NCI-H2029 treated with DMSO at 0.1 percent for 48 hours (cell line): ENCODE measurements at regions not wholly inside any gene's neighbourhood (a gene's known extent, or its start where the extent isn't known, plus 50 kb on each side); places are given as distances from the start of the nearest gene placed in this dataset.

ENCODE experiments used
- DNase-seq: peaks from one replicate; lab custom pipeline; 2025; lab: John Stamatoyannopoulos, UW

GRCh38 chr4:135316266-135316779 lies 1114.7 kb upstream of the PABPC4L start:
- no peak for DNase-seq

- DNase-seq: no peak
Measured at GRCh38 chr4:135290136-135290535, 1088.5 kb upstream of the PABPC4L start.

- no peak for DNase-seq
Measured at GRCh38 chr4:135283934-135284333, 1082.3 kb upstream of the PABPC4L start.

- DNase-seq: no peak
Measured at GRCh38 chr4:135282676-135283075, 1081.1 kb upstream of the PABPC4L start.

GRCh38 chr4:135281230-135281629 lies 1079.6 kb upstream of the PABPC4L start:
- DNase-seq: no peak

GRCh38 chr4:135277980-135278315 lies 1076.4 kb upstream of the PABPC4L start:
- DNase-seq: no peak

- DNase-seq: no peak
Measured at GRCh38 chr4:135277068-135277979, 1075.7 kb upstream of the PABPC4L start.

- no peak for DNase-seq
Measured at GRCh38 chr4:135274416-135274815, 1072.8 kb upstream of the PABPC4L start.

GRCh38 chr4:135269125-135269890 lies 1067.7 kb upstream of the PABPC4L start:
- no peak for DNase-seq

GRCh38 chr4:135268369-135268768 lies 1066.8 kb upstream of the PABPC4L start:
- no peak for DNase-seq

- no peak for DNase-seq
Measured at GRCh38 chr4:135267148-135267865, 1065.7 kb upstream of the PABPC4L start.

- DNase-seq: no peak
Measured at GRCh38 chr4:135256111-135256510, 1054.5 kb upstream of the PABPC4L start.

GRCh38 chr4:135250040-135250439 lies 1048.5 kb upstream of the PABPC4L start:
- DNase-seq: no peak

- no peak for DNase-seq
Measured at GRCh38 chr4:135249024-135249423, 1047.4 kb upstream of the PABPC4L start.

GRCh38 chr4:135244696-135245095 lies 1043.1 kb upstream of the PABPC4L start:
- DNase-seq: no peak

- DNase-seq: no peak
Measured at GRCh38 chr4:135244056-135244455, 1042.5 kb upstream of the PABPC4L start.

- no peak for DNase-seq
Measured at GRCh38 chr4:135240796-135241195, 1039.2 kb upstream of the PABPC4L start.

GRCh38 chr4:135239964-135240363 lies 1038.4 kb upstream of the PABPC4L start:
- no peak for DNase-seq

- DNase-seq: no peak
Measured at GRCh38 chr4:135238940-135239339, 1037.4 kb upstream of the PABPC4L start.

- DNase-seq: no peak
Measured at GRCh38 chr4:135236048-135236447, 1034.5 kb upstream of the PABPC4L start.

GRCh38 chr4:135227842-135228241 lies 1026.3 kb upstream of the PABPC4L start:
- no peak for DNase-seq

GRCh38 chr4:135225551-135225950 lies 1024.0 kb upstream of the PABPC4L start:
- DNase-seq: no peak
